NCI-H2171 treated with DMSO at 0.1 percent for 48 hours (cell line): ENCODE measurements at regions not wholly inside any gene's neighbourhood (a gene's known extent, or its start where the extent isn't known, plus 50 kb on each side); places are given as distances from the start of the nearest gene placed in this dataset.

Source experiments
- DNase-seq: peaks from one replicate; lab custom pipeline; 2025; lab: John Stamatoyannopoulos, UW

DNA sequence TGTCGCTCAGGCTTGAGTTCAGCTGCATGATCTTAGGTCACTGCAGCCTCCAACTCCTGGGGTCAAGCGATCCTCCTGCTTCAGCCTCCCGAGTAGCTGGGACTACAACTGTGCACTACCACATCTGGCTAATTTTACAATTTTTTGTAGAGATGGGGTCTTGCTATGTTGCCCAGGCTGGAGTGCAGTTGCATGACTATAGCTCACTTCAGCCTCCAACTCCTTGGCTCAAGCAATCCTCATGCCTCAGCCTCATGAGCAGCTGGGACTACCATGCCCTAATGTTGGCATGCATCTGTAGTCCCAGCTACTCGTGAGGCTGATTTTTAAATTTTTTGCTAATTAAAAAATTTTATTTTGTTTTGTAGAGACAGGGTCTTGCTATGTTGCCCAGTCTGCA, 101.9 kb upstream of the NPTX2 start:
- DNase-seq, result no peak

DNA sequence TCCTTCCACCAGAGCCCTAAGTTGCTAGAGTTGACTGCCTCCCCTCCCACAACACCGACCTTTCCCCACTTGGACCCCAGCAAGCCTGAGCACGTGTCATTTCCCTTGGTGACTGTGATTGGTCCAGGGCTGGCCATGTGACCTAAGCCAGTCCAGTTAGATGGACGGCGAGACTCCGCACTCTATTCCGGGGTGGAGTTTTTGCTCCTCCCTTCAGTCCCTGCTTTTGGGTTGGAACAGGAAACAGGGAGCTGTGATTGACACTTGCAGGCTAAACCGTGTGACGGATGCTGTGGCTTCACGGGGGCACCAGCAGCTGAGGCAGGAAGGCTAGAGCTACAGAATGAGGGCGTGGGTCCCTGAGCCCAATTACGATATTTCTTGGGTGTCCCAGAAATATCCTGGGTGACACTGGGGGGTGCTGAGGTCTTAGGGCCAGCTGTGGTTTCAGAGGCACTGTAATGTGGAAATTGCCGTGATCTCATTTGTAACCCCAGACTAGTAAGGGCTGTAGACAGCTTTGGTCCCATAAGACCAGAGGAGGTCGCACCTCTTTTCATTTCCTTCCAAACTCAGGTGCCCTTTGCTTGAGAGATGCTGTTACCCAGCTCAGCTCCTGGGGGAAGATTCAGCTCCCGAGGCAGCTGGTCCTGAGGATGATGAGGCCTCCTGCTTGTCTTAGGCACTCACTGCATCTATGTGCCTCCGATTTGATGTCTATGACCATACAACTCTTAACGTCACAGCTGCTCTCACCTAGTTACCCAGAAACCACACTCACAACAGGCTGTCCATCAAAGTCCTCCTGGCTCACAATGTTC, 102.7 kb upstream of the NPTX2 start:
- no peak for DNase-seq

DNA sequence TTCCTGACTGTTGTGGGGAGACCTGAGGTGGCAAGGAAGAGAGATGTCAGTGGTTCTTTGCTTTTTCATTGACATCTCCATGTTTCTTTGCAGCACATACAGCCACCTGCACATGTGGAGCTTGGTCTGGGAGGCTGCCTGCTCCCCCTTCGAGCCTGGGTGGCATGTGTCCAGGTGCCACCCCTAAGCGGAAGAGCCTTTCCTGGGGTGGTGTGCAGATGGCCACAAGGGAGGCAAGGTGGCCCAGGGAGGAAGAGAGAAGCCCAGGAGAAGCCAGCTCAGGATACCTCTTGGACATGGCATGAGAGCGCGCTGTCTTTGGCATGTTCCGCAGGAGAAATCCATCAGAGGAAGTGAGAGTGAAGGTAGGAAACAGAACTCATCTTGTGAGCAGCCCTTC, 105.9 kb upstream of the NPTX2 start:
- no peak for DNase-seq

DNA sequence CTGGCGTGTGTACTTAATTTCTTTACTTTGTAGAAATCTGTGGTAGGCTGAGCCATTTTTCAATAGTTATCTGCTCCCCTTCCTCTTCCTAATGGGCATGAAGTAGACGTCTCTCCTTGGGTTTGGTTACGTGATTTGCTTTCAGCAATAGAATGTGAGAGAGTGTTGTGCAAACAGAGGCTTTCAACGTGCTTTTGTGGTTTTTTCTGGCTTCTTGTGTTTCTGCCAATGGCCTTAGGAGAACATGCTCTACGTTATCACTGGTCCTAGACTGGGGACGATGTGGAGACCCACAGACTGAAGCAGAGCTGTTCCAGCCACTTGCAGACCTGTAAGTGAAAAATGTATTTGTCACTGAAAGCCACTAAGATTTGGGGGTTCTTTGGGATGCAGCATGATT, 107.2 kb upstream of the NPTX2 start:
- no peak for DNase-seq

DNA sequence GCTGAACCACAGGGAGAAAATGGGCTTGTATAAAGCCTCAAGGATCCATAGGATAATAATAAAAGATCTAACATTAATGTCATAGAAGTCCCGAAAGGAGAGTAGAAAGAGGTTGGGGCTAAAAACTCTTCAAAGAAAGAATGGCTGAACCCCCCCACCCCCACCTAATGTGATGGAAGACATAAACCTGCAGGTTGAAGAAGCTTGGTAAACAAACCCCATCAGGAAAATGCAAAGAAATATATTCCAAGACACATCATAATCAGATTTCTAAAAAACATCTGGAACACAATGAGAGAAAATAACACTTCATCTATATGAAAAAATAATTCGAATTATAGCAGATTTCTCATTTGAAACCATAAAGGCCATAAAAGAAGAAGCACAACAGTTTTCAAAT, 105.6 kb upstream of the BAIAP2L1 start:
- DNase-seq, result no peak

DNA sequence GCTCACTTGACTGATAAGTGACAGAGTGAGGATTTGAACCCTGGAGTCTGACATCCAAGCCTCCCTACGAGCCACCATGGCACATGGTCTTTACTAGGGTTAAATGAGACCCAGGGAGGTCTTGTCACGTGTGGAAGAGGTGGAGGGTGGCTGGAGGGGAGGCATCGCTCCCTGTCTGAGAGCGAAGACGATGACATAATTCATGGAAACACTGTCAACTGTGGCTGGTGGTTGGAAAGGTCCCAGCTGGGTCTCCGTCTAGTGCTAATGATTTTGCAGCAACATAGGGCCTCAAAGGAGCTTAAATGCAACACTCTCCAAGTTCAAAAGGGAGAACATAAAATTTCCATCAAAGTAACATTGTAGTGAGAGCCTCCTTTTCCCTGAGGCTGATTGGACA, 99.9 kb upstream of the BAIAP2L1 start:
- no peak for DNase-seq

DNA sequence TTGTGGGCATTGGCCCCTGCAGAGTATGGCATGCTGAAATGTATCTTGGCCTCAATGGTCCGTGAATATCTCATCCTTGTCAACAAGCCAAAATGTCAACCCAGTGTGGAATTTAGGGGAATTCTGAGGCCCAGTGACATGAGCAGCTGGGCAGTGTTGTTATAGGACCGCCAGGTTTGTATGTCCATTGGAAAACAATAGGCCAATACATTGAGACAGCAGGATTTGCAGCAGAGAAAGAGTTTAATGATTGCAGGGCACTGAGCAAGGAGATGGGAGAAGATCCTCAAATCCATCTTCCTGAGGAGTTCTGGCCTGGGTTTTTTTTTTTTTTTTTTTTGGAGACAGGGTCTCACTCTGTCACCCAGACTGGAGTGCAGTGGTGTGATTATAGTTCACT, 95.7 kb upstream of the BAIAP2L1 start:
- no peak for DNase-seq

DNA sequence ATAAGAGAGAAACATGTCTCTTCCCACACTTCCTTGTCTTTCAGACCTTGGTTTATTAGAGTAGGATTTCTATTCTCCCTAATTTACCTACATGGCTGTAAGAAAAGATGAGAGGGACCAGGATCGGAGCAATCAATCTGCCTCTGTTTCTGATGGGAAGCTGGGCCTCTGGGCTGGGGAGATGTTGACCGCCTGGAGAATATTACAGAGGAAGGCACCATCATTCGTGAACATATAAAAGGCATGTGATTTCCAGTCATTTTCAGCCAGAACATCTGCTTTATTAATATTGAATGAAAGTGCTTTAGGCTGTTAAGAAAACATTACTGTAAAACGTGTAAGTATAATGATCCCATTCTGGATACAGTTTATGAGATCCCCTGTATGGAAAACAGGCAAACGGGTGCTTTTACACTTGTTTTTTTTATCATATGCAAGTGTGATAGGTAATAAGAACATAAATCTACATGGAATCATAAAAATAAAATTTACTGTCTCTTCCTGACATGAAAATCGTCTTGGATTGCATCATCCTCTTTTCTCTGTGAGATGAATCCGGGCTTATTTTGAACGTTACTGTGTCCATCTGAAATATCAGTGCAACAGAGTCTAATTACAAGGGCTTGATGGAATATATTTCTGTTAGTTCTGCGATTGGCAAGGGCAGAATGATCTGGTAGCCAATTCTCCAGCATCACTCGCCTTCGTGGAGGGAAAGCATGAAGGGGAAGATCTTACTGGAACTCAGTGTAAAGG, 94.5 kb upstream of the BAIAP2L1 start:
- DNase-seq, result no peak

DNA sequence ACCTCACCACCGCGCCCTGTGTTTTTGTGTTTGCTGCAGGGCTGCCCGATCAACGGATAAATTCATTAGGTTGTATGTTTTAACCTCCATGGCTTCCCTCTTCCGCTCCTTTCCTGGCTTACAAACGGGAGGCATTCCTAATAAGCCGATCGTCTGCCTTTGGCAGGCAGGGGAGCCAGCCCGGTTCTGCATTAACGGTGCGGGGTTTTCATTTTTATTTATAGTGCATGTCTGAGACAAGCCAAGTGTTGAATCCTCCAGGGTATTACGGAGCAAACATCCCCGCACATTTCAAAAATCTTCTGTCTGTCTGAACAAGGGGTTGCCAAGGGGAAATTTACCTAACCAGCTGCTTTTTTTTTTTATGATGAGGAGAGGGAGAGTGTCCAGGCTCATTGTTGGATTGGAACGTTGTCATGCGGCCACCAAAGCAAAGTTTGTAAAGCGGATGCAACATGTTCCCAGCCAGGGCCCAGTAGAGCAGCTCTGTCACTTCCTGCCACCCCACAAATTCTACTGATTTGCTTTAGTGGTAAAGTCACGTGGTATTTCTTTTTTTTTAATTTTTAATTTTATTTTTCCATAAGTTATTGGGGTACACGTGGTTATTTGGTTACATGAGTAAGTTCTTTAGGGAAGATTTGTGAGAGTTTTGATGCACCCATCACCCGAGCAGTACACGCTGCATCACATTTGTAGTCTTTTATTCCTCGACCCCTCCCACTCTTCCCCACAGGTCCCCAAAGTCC, 92.3 kb upstream of the BAIAP2L1 start:
- peak; percentile 6 for DNase-seq

DNA sequence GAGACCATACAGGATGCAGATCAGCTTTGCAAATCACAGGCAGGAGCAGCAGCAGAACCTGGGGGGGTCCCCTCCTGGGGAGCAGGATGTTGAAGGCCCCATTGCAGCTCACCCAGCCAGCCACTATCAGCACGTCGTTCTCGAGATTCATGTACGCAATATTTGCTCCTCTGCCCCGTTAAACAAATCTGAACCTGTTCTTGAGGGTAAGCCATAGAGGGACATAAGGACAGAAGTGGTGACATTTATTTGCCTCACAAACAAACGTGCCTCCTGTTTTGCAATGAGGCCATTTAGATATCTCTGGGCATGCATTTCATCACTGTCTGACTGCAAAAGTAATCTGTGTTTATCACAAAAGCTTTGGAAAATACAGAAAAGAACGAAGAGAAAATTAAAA, 87.3 kb upstream of the BAIAP2L1 start:
- no peak for DNase-seq

DNA sequence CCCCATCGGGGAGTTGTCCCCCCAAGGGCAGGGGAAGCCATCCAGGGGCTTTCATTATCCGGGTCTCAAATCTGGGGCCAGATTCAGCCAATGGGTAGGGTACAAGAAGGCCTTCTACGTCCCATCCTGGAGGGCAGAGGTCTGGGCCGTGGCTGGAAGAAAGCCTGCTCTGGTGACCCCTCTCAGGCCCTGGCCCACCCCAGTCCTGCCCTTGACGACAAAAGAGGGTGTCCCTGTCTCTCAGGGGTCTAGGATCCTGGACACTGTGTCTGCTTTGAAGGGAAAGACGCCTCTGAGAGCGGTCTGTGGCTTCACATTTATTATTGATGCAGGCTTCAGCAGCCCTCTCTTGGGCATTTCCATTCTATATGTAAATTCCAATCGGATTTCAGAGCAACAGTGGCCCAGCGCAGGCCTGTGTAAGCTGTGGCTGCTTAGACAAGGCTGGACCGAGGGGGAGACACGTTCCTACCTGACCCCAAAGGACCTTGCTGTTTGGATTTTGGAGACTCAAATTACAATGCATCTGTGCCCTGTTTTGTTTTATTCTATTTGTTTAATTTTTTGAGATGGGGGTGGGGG, 83.2 kb upstream of the BAIAP2L1 start:
- no peak for DNase-seq

DNA sequence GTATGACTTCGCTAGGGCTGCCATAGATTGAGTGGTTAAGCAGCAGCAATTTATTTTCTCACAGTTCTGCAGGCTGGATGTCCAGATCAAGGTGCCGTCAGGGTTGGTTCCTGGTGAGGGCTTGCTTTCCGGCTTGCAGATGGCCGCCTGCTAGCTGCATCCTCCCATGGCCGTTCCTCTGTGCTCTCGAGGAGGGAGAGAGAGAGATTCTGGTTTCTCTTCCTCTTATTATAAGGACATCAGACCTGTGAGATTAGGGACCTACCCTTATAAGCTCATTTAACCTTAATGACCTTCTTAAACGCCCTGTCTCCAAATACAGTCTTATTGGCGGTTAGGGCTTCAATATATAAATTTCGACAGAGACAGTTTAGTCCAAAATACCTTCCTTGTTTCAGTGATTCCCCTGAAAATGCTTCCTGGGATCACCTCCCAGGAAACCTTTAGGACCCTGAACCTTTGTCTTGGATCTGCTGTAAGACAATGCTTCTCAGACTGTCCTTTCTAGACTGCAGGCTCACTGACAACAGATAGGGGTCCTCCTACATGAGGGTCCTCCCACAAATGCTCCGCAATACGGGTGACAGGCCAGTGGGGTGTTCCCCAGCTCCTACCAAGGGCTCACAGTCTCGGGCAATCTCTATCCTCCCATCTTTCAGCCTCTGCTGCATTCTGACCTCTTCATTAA, 82.5 kb upstream of the BAIAP2L1 start:
- no peak for DNase-seq

DNA sequence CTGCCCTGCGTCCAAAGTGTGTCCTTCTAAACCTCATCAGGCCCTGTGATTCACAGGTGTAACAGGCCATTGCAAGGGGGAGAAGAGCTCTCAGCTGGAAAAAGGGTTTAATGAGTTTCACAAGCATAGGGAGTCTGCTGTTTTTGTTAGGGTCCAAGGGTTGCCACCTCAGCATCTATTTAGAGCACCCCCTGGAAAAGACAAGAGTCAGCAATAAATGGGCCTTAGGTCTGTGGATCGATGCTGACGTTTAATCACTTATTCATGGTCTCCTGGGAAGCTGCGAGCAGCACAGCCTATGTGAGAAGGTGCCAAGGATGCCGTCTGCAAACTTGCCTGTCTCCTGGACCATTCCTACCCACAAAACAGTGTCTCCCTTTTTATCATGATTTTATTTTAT, 78.4 kb upstream of the BAIAP2L1 start:
- DNase-seq, result no peak

DNA sequence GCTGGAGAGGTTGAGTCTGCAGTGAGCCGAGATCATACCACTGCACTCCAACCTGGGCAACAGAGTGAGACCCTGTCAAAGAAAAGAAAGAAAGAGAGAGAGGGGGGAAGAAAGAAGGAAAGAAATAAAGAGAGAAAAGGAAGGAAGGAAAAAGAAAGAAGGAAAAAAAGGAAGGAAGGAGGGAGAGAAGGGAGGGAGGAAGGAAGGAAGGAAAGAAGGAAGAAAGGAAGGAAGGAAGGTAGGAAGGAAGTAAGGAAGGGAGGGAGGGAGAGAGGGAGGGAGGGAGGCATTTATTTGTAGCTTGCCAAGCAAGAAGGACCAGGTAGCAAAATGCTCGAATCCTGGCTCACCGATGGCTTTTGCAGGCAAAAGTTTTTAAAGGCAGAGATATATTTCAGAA, 74.5 kb upstream of the BAIAP2L1 start:
- DNase-seq, result no peak

DNA sequence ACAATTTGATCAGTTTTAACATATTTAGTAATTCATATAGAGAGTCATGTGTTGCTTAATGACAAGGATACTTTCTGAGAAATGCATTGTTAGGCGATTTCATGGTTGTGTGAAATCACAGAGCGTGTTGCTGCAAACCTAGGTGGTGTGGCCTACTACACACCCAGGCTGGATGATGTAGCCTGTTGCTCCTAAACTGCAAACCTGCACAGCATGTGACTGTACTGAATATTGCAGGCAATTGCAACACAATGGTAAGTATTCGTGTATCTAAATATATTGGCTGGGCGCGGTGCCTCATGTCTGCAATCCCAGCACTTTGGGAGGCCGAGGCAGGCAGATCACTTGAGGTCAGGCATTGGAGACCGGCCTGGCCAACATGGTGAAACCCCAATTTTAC, 73.7 kb upstream of the BAIAP2L1 start:
- no peak for DNase-seq

DNA sequence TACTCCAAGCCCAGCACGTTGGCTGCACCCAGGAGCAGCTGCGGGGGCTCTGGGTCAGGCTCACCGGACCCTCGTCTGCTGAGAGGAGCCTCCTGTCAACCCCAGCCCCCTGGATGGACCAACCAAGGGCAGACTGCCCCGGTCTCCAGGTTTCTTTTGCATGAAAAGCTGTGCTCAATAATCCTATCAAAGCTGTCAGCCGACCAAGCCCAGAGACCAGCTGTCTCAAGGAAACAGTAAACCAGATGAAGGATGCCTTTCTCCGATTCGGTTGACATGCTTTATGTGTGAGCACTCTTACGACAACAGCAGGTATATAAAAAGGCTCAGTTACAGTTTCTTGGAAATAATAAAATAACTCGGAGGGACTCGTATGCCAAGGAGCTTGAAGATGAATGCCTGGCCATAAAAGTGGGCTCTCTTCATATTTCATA, 71.6 kb upstream of the BAIAP2L1 start:
- peak; percentile 92 for DNase-seq

DNA sequence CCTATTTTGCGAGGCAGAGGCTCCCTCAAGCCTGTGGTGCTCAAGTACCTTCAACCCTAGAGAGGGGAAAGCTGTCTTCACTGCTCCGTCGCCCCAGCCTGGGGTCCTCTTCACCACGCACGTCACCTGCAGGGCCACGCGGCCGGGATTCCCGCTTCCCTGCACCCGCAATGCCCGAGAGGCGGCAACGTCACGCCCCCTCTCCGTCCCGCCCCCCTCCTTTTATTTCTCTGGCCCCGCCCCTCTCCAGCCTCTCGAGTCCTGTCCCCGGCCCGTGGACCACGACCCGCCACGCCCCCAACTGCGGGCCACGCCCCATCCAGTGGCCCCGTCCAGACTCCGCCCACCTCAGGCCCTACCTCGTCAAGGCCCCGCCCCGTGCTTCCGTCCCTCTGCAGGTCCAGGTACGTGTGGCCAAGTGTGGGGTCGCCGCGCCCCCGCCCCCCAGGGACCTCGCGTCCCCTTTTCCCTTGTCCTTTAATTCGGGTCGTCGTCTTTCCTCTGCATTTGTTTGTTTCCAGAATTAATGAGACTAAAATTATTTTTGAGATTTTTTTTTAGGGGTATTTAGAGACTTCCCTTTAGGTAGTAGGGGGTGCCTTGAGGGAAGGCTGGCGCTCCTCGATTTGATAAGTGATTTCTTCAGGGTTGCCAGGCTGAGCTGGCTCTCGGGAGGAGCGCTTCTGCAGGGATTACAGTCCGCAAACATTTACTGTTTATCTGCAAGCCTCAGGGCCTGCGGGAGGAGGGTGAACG, 69.8 kb upstream of the BAIAP2L1 start:
- DNase-seq, result no peak

DNA sequence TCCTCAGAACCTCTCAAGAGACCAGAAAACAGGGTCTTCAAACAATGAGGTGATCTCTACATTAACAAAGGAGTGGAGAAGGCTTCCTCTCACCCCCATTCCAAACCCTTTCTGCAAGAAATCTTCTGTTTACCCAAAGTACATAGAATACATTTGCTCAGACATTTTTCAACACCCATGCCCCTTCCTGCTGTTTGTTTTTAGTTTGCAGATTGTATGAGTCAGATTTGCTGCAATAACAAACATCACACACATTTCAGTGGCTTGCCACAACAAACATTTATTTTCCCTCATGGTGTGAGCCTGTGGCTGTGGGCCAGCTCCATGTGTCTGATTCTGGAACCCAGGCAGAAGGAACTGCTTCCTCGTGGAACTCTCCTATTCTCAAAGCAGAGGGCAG, 68.2 kb upstream of the BAIAP2L1 start:
- no peak for DNase-seq

DNA sequence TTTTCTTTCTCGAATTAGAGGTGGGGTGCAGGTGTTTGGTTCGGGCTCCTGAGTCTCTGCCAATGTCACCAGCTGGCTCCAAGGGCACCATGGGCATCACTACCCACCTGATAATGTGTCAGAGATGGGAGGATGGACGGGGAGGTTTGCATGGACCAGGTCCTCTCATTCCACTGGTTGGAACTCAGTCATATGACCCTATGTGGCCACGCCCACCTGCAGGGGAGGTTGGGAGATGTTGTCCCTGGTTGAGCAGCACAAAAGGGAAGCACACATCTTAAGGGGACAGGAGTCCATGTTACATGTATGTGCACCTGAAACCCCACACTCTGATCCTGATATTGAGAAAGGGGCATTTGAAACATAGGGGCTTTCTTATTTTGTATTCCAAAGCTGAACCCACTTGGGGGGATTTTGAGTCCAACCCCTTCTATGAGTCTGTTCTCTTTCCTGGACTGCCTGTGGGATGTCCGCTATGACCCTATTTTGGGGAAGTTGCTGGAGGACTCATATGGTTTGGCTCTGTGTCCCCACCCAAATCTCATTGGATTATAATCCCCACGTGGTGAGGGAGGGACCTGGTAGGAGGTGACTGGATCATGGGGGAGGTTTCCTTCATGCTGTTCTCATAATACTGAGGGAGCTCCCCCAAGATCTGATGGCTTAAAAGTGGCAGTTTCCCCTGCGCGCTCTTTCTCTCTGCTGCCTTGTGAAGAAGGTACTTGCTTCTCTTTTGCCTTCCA, 66.9 kb upstream of the BAIAP2L1 start:
- DNase-seq, result peak; percentile 8

DNA sequence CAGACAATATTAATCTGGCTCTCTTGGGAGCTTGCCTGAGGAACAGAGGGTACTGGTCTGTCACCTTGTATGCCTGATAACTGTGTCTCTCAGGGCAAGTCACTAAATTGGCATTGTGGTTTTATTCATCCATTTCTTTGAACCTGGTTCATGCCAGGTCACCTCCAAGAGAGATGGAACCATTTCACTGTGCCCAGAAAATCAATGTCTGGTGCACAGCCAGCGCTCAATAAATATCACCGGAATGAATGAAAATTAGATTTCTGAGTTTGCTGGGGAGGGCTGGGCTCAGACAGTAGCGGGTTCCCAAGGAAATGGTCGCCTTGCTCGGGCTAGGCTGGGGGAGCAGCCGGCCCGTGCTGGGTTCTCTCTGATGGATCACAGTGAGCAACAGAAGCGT, 64.1 kb upstream of the BAIAP2L1 start:
- no peak for DNase-seq
